Kidney (tissue), 13 donors: ENCODE measurements at regions not wholly inside any gene's neighbourhood (a gene's known extent, or its start where the extent isn't known, plus 50 kb on each side); places are given as distances from the start of the nearest gene placed in this dataset.

ENCODE experiments used
- DNase-seq, 5 donors: peaks; one replicate each; pipeline ENCODE4 v3.0.0-alpha.2; 2013 to 2020
- FAIRE-seq: peaks from 2 replicates; lab custom pipeline; 2012; peaks lifted over from hg19 to GRCh38; lab: Jason Lieb, UNC
- H3K27ac ChIP-seq, 2 donors: one replicate each; pipeline ENCODE4 v1.7.0; 2013; ENCODE audit warnings: low read depth in 2 of 2, low read length in 2 of 2, inconsistent platforms in 1 of 2
- H3K27me3 ChIP-seq: one replicate; pipeline ENCODE4 v1.7.1; 2013; ENCODE audit warnings: low read length, inconsistent platforms; ENCODE audit not compliant: control insufficient read depth, insufficient read depth
- H3K36me3 ChIP-seq, 3 donors: one replicate each; pipeline versions ENCODE4 v1.7.0 to v1.7.1; 2013; ENCODE audit warnings: low read length in 3 of 3, control low read depth in 1 of 3, inconsistent platforms in 1 of 3; ENCODE audit not compliant: insufficient read depth in 3 of 3, control insufficient read depth in 2 of 3
- H3K4me1 ChIP-seq, 3 donors: one replicate each; pipeline versions ENCODE4 v1.7.0 to v1.7.1; 2013; ENCODE audit warnings: low read length in 3 of 3, inconsistent platforms in 1 of 3, low read depth in 1 of 3; ENCODE audit not compliant: control insufficient read depth in 2 of 3, insufficient read depth in 2 of 3
- H3K4me3 ChIP-seq, 3 donors: one replicate each; pipeline versions ENCODE4 v1.7.0 to v1.8.1; 2013; ENCODE audit warnings: low read length in 3 of 3, control low read depth in 1 of 3, inconsistent platforms in 1 of 3
- H3K9ac ChIP-seq, 3 donors: one replicate each; pipeline versions ENCODE4 v1.7.0 to v1.7.1; 2013; ENCODE audit warnings: low read length in 3 of 3, control low read depth in 1 of 3, inconsistent platforms in 1 of 3
- H3K9me3 ChIP-seq, 3 donors: one replicate each; pipeline versions ENCODE4 v1.7.0 to v1.7.1; 2013; ENCODE audit warnings: low read length in 3 of 3, control low read depth in 1 of 3, inconsistent platforms in 1 of 3; ENCODE audit not compliant: control insufficient read depth in 2 of 3, insufficient read depth in 1 of 3
- CTCF ChIP-seq: IDR thresholded peaks from 3 replicates; pipeline ENCODE4 v1.5.1; 2012; ENCODE audit warnings: mild to moderate bottlenecking, moderate library complexity, borderline replicate concordance; ENCODE audit not compliant: insufficient read depth; ENCODE audit errors: extremely low read depth
- intact Hi-C: fragments of 100-400 bp; cut with DNase I; formaldehyde crosslinking; loops from one replicate; pipeline ENCODE4 v1.11.1; 2022
- donor health status: control.
- donor health status: control.
- donor health status: control.
- donor health status: control.
- donor health status: control.
- donor health status: DM: yes; HTN: yes; CAD: no.
- donor health status: Normal renal cell carcinoma (clear cell type).

DNA sequence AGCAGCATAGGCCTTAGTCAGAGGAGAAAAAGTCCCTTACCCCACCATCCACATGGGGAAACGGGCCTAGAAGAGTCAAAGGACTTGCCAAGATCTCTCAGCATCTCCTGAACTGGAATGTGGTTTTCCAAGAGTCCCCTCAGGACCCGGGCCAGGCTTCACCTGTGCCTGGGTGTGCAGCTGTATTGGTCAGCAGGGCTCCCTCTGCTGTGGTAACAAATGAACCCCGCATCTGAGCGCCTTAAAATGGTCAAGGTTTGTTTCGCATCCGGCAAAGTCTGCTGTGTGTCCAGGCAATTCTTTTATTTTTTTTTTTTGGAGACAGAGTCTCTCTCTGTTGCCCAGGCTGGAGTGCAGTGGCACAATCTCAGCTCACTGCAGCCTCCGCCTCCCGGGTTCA is 168.0 kb upstream of the IER5L start:
- Histone ChIP-seq H3K9me3 (no peaks in the 10 kb centered on the region), H3K9ac (no peak overlapping the region), H3K27ac (no peak overlapping the region), H3K4me3 (no peak overlapping the region), H3K27me3 (no peaks in the 10 kb centered on the region), H3K4me1 (no peaks in the 10 kb centered on the region), H3K36me3 (no peaks in the 10 kb centered on the region)
- no peak for FAIRE-seq
- no peak for DNase-seq
- no peak for TF ChIP-seq CTCF
- intact Hi-C loops, result no loop called here

- Histone ChIP-seq H3K27me3 (no peaks in the 10 kb centered on the region), H3K9ac (no peak overlapping the region), H3K9me3 (peaks cover 0 to 2% (median 0%) of the 10 kb centered on the region in 3 donors), H3K36me3 (peaks cover 0 to 6% (median 0%) of the 10 kb centered on the region in 3 donors), H3K4me3 (no peak overlapping the region), H3K4me1 (peaks cover 0 to 5% (median 4%) of the 10 kb centered on the region in 3 donors), H3K27ac (no peak overlapping the region)
- no peak for TF ChIP-seq CTCF
- DNase-seq (no peak), FAIRE-seq (no peak)
- intact Hi-C loops, result no loop called here
These were observed 166.8 kb upstream of the IER5L start for GRCh38 chr9:129344641-129345495.

GRCh38 chr9:129343424-129344375 is 165.6 kb upstream of the IER5L start:
- Histone ChIP-seq H3K9me3 (peaks cover 0 to 2% (median 0%) of the 10 kb centered on the region in 3 donors), H3K27me3 (no peaks in the 10 kb centered on the region), H3K4me3 (no peak overlapping the region), H3K4me1 (peaks cover 0 to 5% (median 5%) of the 10 kb centered on the region in 3 donors), H3K27ac (peak overlapping the region in 1 of 2 donors; percentile 29), H3K9ac (no peak overlapping the region), H3K36me3 (peaks cover 0 to 6% (median 0%) of the 10 kb centered on the region in 3 donors)
- intact Hi-C loops, result no loop called here
- DNase-seq, result no peak
- no peak for TF ChIP-seq CTCF
- FAIRE-seq, result no peak
